Hippocampal formation (tissue), 2 donors: ENCODE measurements at regions not wholly inside any gene's neighbourhood (a gene's known extent, or its start where the extent isn't known, plus 50 kb on each side); places are given as distances from the start of the nearest gene placed in this dataset.

Source experiments
- DNase-seq, 2 donors: peaks; one replicate each; lab custom pipeline; 2025; lab: John Stamatoyannopoulos, UW

- DNase-seq: peak in 1 of 2 donors; percentile 19
Measured at GRCh38 chr5:112625689-112626438, 111.8 kb upstream of the APC start.

DNA sequence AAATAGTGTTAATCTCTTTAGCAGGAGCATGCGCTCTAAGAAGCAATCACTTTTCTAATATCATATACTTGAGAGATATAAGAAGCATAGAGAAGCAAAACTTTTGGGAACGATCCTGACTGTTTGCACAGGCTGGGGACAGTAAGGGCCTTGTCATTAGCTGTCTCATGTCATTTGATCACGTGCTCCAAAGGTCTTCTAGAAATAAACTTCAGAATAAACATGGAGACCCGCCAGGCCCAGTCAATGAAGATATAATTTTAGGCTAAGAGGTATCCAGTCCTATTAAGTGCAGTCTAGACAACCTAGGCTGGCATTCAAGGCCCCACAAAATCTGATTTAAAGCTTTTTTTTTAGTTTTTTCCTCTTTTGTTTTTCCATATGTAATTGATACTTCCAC, 111.0 kb upstream of the APC start:
- DNase-seq: no peak

GRCh38 chr5:112628214-112628980, 109.3 kb upstream of the APC start:
- no peak for DNase-seq

DNA sequence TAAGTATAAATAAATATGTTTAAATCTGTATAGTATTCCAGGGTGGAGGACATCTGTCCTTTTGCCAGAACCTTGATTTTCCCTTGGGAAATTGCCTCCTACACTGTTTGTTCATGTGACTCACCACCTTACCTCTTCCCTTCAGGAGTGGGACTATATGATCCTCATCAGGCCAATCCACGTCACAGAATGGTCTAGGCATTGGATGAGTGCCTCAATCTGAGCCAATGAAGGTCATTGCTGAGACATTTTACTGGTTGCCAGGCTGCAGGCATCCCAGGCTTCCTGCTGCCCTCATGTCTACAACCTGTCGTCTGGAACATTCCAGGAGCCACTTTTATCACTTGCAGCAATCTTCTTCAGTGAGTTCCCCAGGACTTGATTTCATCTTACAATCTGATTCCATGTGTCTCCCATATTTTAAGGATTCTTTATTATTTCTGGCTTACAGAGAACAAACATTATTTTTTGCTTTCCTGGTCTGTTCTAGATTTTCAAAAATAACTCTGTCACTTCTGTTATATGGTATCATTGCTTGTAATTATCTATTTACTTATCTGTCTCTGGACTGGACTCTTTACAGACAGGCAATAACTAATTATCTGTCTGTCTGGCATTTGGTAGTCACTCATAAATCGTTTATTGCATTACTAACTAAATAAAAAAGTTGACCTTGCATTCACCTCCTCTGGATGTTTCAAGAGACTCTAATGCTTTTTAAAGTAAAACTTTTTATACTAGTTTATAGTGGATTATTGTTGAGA, 107.3 kb upstream of the APC start:
- no peak for DNase-seq

DNA sequence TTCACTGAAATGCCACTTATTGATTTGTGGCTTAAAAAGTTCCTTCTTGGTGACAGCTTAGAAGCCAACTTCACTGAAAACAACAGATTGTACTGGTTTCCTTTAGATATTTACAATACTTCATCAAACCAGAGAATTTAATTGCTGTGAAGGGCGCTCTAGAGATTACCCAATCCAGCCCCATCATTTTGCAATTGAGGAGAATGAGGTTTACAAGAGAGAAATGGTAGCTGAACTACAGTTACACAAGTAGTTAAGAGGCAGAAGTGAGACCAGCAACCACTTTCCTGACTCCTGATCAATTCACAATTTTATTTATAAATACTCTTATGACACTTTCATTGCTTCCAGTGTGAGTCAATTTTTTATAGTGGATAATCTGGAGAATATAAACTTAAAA, 103.5 kb upstream of the APC start:
- DNase-seq: no peak

DNA sequence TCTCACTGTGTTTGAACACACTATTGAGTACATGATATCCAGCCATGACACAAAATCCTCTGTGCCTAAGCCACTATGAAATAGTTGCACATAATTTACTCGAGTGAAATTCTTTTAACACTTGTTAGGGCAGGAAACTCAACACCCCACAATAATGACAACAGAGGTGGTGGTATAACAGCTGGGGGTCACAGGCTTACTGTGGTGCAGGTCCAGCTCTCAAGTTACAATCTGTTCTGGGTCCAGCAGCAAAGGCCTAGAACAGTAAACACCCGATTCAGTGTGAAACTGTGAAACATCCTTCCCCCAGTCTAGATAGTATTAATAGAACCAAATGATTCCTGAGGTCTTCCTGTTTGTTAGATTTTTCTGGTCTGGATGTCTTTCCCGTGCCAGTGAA, 102.9 kb upstream of the APC start:
- no peak for DNase-seq

GRCh38 chr5:112635276-112635675, 102.4 kb upstream of the APC start:
- DNase-seq: no peak

DNA sequence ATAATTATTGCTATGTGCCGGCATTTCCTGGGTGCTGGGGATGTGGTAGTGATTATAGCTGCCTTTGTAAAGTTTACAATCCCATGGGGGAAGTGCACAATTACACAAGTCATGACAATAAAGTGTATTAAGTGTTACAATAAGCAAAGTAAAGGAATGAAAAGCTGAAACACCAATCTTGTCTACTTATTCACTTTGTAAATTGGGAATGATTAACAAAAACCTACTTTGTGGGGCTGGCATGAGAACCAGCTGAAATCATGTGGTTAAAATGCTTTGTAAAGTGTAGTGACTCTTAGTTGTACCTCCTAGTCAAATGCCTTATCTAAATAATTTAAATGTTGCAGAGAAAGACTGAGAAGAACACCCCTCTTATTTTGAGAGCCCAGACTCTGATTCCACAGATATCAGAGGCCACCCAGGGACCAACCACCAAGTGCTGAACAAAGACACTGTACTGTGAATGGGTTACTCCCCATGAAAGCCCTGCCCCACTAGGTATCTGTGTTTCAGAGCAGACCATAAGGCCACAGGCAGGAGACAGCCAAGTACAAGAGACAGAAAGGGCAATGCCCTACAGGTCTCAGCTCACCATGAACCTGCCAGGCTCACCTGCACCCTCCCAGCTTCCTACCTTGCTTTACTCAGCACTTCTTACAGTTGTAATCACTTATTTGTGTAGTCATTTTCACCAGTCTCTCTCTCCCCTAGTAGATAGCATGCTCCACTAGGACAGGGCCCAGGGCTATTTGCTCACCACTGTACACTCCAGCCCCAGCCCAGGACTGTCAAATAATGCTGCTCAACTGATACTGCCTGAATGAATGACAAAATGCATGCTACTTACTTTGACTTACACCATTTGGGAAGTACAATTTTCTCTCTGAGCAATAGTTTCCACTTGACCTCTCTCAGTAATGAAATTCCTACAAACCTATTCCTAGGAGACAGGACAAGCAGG, 101.6 kb upstream of the APC start:
- no peak for DNase-seq

- no peak for DNase-seq
Measured at GRCh38 chr5:112636751-112637150, 100.9 kb upstream of the APC start.

DNA sequence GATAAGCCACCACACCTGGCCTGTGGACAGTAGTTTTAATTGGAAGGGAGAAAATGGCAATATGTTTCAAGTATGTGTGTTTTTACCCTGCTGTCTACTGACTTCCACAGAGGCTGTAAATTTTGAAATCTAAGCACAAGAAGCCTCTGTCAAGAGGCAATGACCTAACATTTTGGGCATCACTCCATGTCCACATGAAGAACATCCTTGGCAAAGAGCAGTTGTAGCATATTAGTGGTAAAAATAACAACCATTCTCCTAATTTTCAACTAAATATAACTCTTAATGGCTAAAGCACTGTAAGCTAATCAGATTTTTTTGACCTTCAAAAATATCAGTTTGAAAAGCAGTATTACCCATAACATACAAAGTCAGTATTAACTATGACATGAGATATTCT, 100.3 kb upstream of the APC start:
- peak in 1 of 2 donors; percentile 34 for DNase-seq

DNA sequence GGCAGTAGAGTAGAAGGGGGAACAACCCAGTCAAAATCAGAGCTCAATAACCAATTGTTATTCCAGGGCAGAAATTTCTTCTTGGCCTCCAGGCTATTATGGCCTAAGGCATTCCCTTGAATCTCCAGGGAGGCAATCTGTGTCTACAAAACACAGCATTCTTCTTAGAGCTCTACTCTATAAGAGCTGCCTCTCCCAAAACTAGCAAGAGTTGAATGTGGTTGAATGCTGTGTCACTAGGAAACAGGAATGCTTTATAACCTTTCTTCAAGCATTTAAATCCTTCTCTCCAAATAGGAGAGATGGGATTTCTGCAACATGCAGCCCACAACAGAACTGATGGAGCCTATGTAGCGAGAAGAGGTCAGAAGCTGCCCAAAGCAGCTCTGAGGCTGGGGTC, 97.1 kb upstream of the APC start:
- no peak for DNase-seq

- no peak for DNase-seq
Measured at GRCh38 chr5:112641515-112642110, 96.1 kb upstream of the APC start.

- no peak for DNase-seq
Measured at GRCh38 chr5:112642885-112643284, 94.8 kb upstream of the APC start.

DNA sequence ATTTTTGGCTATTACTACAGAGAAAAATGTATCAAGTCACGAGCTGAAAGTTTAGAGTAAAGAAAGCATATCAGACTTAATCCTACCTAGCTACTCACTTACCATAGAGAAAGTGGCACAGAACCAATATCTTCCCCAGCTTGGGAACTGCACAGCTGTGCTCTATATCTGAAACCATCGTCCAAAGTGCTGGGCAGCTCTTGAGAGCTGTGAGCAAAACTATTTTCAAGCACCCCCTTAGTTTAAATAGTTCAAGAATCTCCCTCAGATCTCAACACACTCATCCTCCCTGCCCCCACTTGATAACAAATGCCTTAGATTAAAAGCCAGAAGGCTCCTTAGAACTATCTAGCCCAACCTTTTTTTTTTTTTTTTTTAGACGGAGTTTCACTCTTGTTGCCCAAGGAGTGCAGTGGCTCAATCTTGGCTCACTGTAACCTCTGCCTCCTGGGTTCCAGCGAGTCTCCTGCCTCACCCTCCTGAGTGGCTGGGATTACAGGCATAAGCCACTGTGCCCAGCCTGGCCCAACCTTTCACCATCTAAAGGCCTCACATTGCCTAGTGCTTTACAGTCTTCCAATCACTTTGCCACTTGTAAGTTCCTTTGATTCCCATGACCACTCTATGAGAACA, 94.2 kb upstream of the APC start:
- no peak for DNase-seq

DNA sequence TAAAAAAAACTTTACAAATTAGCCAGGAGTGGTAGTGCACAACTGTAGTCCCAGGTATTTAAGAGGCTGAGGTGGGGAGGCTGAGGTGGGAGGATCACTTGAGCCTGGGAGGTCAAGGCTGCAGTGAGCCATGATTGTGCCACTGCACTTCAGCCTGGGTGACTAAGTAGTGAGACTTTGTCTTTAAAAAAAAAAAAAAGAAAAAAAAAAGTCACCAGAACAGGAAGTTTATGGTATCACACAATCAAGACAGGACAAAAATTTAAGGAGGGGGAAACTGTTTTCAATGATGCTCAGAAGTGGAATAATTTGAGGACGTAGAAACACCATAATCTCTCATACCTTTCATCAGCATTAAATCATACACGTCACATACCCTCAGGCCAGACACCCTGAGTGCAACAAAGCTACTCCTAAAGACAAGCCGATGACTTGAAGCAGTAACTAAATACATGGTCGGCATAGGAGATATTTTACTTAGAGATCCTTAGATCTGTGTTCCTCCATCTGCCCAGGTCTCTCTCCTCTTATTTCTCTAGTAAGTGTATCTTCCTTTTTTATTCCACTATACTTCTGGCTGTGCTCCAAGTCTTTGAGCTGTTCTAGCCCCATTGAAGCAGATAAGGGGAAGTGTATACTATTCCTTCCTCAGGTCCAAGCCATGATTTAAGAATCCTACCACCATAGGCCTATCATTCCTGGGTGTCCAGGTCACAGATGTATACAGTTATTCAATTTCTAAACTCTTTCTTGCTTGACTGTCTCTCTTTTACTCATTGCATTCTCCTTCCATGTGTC, 91.3 kb upstream of the APC start:
- DNase-seq: no peak

DNA sequence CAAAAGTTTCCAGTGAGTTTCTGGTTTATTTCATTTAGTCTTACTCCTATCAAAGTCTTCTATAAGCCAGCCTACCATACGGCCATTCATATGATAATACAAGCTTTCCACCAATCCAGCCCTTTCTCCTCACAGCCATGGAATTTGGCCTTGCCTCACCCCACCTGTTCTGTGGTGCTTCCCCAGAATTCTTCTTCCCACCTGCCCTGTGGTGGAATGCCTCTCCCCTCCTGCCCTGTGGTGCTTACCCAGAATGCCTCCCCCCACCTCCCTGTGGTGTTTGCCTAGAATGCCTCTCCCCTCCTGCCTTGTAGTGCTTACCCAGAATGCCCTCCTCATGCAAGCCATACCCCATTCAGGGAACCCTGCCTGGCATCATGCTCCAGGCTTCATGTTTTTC, 90.3 kb upstream of the APC start:
- DNase-seq: no peak

DNA sequence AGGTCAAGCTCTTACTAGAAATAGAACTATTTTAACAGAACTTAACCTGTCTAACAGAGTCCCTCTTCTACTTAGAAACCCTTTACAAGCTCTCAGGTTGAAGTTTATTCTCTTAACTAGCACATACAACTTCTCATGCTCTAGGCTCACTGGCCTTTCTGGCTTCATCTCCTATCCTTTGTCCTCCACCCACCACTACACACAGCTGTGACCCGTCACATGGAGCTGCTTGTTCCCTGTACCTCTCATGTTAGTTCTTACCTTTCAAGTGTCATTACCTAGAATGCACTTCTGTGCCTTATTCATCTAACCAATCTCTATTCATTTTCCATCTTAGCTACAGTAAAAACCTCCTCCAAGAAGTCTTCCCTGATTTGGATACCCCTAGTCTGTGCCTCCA, 89.4 kb upstream of the APC start:
- no peak for DNase-seq

DNA sequence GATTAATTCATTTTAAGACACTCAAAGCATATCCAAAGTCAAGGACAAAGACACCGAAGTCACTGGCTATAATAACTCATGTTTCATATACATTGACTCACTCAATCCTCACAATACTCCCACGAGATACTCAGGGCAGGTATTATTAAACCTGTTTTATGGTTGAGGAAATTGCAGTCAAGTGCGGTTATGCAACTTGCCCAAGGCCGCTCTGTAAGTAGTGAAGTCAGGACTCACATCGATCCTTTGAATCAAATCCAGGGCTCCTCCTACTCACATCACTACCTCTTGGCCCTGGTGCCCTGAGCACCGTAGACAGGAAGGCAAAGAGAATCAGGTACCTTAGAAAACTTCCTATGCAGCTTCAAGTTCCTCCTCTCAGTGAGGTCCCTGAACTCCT, 87.8 kb upstream of the APC start:
- DNase-seq: no peak

GRCh38 chr5:112653638-112654205, 84.0 kb upstream of the APC start:
- DNase-seq: no peak

GRCh38 chr5:112655513-112655912, 82.2 kb upstream of the APC start:
- DNase-seq: no peak
